ENCODE measurements at regions not wholly inside any gene's neighbourhood (a gene's known extent, or its start where the extent isn't known, plus 50 kb on each side); places are given as distances from the start of the nearest gene placed in this dataset.

GRCh38 chrX:86887341-86887740 is 630.3 kb upstream of the KLHL4 start:
- TF ChIP-seq EP300 (IDR thresholded peaks at IDR 0.05) (no peak), POLR2A (IDR thresholded peaks at IDR 0.05) (no peak)
- TF ChIP-seq, protein P1, sequence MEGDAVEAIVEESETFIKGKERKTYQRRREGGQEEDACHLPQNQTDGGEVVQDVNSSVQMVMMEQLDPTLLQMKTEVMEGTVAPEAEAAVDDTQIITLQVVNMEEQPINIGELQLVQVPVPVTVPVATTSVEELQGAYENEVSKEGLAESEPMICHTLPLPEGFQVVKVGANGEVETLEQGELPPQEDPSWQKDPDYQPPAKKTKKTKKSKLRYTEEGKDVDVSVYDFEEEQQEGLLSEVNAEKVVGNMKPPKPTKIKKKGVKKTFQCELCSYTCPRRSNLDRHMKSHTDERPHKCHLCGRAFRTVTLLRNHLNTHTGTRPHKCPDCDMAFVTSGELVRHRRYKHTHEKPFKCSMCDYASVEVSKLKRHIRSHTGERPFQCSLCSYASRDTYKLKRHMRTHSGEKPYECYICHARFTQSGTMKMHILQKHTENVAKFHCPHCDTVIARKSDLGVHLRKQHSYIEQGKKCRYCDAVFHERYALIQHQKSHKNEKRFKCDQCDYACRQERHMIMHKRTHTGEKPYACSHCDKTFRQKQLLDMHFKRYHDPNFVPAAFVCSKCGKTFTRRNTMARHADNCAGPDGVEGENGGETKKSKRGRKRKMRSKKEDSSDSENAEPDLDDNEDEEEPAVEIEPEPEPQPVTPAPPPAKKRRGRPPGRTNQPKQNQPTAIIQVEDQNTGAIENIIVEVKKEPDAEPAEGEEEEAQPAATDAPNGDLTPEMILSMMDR (IDR thresholded peaks at IDR 0.05), result no peak
- H3K27me3 ChIP-seq, result no peaks in the 10 kb centered on the region
- no peak overlapping the region for H3K4me3 ChIP-seq
- WGBS, 2 donors, result 2 to 15% methylated on average over 1 of the region's 1 CpG
- H3K4me1 ChIP-seq, result no peaks in the 10 kb centered on the region
- DNase-seq (ENCODE audit: low spot score in 2 of 2), result no peak
- H3K9me3 ChIP-seq, result no peaks in the 10 kb centered on the region
- H3K36me3 ChIP-seq, result no peaks in the 10 kb centered on the region
- H3K27ac ChIP-seq, result no peak overlapping the region

- Histone ChIP-seq H3K4me1 (no peaks in the 10 kb centered on the region), H3K36me3 (no peaks in the 10 kb centered on the region), H3K4me3 (no peak overlapping the region), H3K9me3 (no peaks in the 10 kb centered on the region), H3K27me3 (peaks cover 0 to 13% of the 10 kb centered on the region in 2 donors), H3K27ac (no peak overlapping the region)
- no peak for DNase-seq (ENCODE audit: low spot score in 2 of 2)
- WGBS, 2 donors, result 75 to 92% methylated on average over 2 of the region's 2 CpGs
- TF ChIP-seq, protein P1 (IDR thresholded peaks at IDR 0.05), result no peak
- TF ChIP-seq EP300 (IDR thresholded peaks at IDR 0.05) (no peak), POLR2A (IDR thresholded peaks at IDR 0.05) (no peak)
Observed at GRCh38 chrX:86910027-86910426, 607.6 kb upstream of the KLHL4 start.

DNA sequence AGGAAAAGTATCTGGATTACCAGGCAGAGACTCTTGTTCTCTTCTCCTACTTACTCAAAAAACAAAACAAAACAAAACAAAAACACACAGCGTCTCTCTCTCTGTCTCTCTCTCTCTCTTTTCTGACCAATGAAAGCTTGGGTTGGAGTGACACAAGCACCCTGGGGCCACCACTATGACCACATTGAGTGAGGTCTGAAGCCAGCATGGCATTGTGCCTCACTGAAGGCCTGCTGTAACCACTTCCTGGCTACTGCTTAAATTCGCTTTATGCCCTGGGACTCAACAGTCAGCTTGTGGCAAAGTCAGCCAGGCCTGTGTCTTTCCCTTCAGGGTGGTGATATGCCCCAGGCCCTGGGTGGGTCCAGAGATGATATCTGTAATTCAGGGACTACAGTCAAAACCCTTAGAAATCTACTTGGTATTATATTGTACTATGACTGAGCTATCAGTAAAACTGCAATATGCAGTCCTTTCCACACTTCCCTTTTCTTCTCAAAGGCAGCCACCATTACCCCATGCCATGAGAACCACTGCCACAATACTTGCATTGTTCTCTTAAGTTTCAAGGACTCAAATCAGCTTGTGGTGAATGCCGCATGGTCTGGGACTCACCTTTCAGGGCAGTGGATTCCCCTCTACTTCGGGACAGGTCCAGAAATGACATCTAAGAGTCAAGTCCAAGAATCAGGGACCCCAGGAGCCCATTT is 606.8 kb upstream of the KLHL4 start:
- Histone ChIP-seq H3K4me1 (no peaks in the 10 kb centered on the region), H3K27me3 (peaks cover 0 to 7% of the 10 kb centered on the region in 2 donors), H3K4me3 (no peak overlapping the region), H3K36me3 (no peaks in the 10 kb centered on the region), H3K27ac (no peak overlapping the region), H3K9me3 (no peaks in the 10 kb centered on the region)
- TF ChIP-seq POLR2A (IDR thresholded peaks at IDR 0.05), result no peak
- WGBS, 2 donors, result 67 to 92% methylated on average over 2 to 4 of the region's 4 CpGs
- no peak for DNase-seq (ENCODE audit: low spot score in 2 of 2)

GRCh38 chrX:86914569-86914968 is 603.0 kb upstream of the KLHL4 start:
- Histone ChIP-seq H3K4me1 (no peaks in the 10 kb centered on the region), H3K36me3 (no peaks in the 10 kb centered on the region), H3K4me3 (no peak overlapping the region), H3K9me3 (no peaks in the 10 kb centered on the region), H3K27ac (no peak overlapping the region), H3K27me3 (peaks cover 0 to 7% of the 10 kb centered on the region in 2 donors)
- TF ChIP-seq, protein P1 (IDR thresholded peaks at IDR 0.05), result no peak
- TF ChIP-seq EP300 (IDR thresholded peaks at IDR 0.05) (no peak), POLR2A (IDR thresholded peaks at IDR 0.05) (no peak)
- no peak for DNase-seq (ENCODE audit: low spot score in 2 of 2)
- 71 to 81% methylated on average over 1 of the region's 1 CpG for WGBS, 2 donors

DNA sequence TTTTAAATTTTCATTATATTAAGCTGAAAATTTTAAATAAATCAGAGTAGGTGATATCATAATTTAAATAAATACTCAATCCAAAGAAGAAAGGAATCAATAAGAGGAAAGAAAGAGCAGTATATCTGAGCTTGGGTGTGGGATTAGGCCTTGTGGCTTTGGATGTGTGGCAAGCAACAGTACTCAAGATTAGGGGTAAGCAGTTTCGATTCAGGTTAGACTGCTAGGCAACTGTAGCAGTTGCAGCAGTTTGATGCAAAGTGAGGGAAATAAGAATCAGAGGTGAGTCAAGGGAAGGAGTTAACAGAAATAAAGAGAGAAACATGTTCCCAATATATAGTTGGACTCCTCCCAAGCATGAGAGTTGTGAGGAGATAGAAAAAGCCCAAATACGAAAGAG is 599.6 kb upstream of the KLHL4 start:
- TF ChIP-seq EP300 (IDR thresholded peaks at IDR 0.05), result no peak
- TF ChIP-seq, protein P1 (IDR thresholded peaks at IDR 0.05), result no peak
- no peak for TF ChIP-seq POLR2A (IDR thresholded peaks at IDR 0.05)
- no peak for DNase-seq (ENCODE audit: low spot score in 2 of 2)
- Histone ChIP-seq H3K27ac (no peak overlapping the region), H3K9me3 (no peaks in the 10 kb centered on the region), H3K27me3 (no peaks in the 10 kb centered on the region), H3K36me3 (no peaks in the 10 kb centered on the region), H3K4me3 (no peak overlapping the region), H3K4me1 (no peaks in the 10 kb centered on the region)
- WGBS, 2 donors, result 59 to 85% methylated on average over 2 of the region's 2 CpGs
